ENCODE measurements at regions not wholly inside any gene's neighbourhood (a gene's known extent, or its start where the extent isn't known, plus 50 kb on each side); places are given as distances from the start of the nearest gene placed in this dataset.

GRCh38 chr10:62573929-62574328, 199.8 kb downstream of the ZNF365 start:
- Histone ChIP-seq H3K27ac (ENCODE audit: low read length) (no peak overlapping the region), H4K20me1 (ENCODE audit: insufficient read depth, low read length) (no peaks in the 10 kb centered on the region), H3K4me3 (ENCODE audit: low read length) (no peak overlapping the region), H2AFZ (ENCODE audit: low read depth, low read length) (no peak overlapping the region), H3K4me2 (ENCODE audit: low read length) (no peak overlapping the region), H3K79me2 (ENCODE audit: low read length) (no peaks in the 10 kb centered on the region), H3K27me3 (ENCODE audit: low read depth, low read length) (no peaks in the 10 kb centered on the region), H3K4me1 (ENCODE audit: low read length) (peaks cover 8% of the 10 kb centered on the region), H3K9me3 (ENCODE audit: insufficient read depth, low read length) (no peaks in the 10 kb centered on the region), H3K9ac (ENCODE audit: low read length) (no peak overlapping the region), H3K36me3 (replicated peaks; ENCODE audit: low read depth, low read length) (no peaks in the 10 kb centered on the region)
- TF ChIP-seq EZH2phosphoT487 (IDR thresholded peaks at IDR 0.05; ENCODE audit: low read depth) (no peak), CTCF (IDR thresholded peaks at IDR 0.05; ENCODE audit: low read depth, low read length) (no peak)

- Histone ChIP-seq H2AFZ (ENCODE audit: low read depth, low read length) (no peak overlapping the region), H3K36me3 (replicated peaks; ENCODE audit: low read depth, low read length) (no peaks in the 10 kb centered on the region), H3K4me3 (ENCODE audit: low read length) (no peak overlapping the region), H3K27ac (ENCODE audit: low read length) (no peak overlapping the region), H3K27me3 (ENCODE audit: low read depth, low read length) (no peaks in the 10 kb centered on the region), H3K9ac (ENCODE audit: low read length) (no peak overlapping the region), H3K4me2 (ENCODE audit: low read length) (no peak overlapping the region), H4K20me1 (ENCODE audit: insufficient read depth, low read length) (no peaks in the 10 kb centered on the region), H3K9me3 (ENCODE audit: insufficient read depth, low read length) (no peaks in the 10 kb centered on the region), H3K4me1 (ENCODE audit: low read length) (0 out of 2 replicates have a peak, but pooled peaks cover 4% of the 10 kb centered on the region), H3K79me2 (ENCODE audit: low read length) (no peaks in the 10 kb centered on the region)
- TF ChIP-seq CTCF (IDR thresholded peaks at IDR 0.05; ENCODE audit: low read depth, low read length) (no peak), EZH2phosphoT487 (IDR thresholded peaks at IDR 0.05; ENCODE audit: low read depth) (no peak)
Observed at GRCh38 chr10:62577076-62577475, 202.9 kb downstream of the ZNF365 start.

DNA sequence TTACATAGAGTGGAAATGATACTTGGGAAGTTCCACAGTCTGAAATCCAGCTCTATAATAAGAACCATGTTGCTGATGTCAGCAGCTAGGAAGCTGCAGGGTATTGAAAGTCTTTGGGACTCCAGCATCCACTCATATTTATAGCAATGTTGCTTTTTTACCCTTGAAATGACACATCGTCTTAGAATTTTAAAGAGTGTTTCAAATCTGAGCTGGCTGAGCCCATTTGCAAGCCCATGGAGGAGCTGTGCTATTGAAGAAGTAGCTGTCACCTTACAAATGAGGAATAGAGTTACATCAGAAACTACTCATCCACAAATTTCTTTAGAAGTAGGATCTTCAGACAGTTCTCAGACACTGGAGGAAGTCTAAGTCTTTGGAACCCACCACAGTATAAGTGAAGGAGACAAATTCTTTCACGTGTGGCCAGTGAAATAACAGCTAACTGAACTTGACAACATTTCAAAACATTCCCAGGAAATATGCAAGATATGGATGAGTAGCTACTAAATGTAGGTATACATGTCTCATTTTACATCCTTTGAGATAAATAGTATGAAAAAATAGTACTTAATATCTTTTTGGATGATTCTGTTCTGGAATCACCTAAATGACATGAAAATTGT, 203.6 kb downstream of the ZNF365 start:
- no peak overlapping the region for H3K9ac ChIP-seq (ENCODE audit: low read length)
- no peaks in the 10 kb centered on the region for H3K27me3 ChIP-seq (ENCODE audit: low read depth, low read length)
- H3K4me1 ChIP-seq (ENCODE audit: low read length), result 0 out of 2 replicates have a peak, but pooled peaks cover 4% of the 10 kb centered on the region
- H3K79me2 ChIP-seq (ENCODE audit: low read length), result no peaks in the 10 kb centered on the region
- TF ChIP-seq CTCF (IDR thresholded peaks at IDR 0.05; ENCODE audit: low read depth, low read length), result no peak
- TF ChIP-seq EZH2phosphoT487 (IDR thresholded peaks at IDR 0.05; ENCODE audit: low read depth), result no peak
- no peak overlapping the region for H3K4me3 ChIP-seq (ENCODE audit: low read length)
- no peaks in the 10 kb centered on the region for H3K36me3 ChIP-seq (replicated peaks; ENCODE audit: low read depth, low read length)
- no peak overlapping the region for H3K4me2 ChIP-seq (ENCODE audit: low read length)
- no peak overlapping the region for H3K27ac ChIP-seq (ENCODE audit: low read length)
- no peak overlapping the region for H2AFZ ChIP-seq (ENCODE audit: low read depth, low read length)
- no peaks in the 10 kb centered on the region for H4K20me1 ChIP-seq (ENCODE audit: insufficient read depth, low read length)
- H3K9me3 ChIP-seq (ENCODE audit: insufficient read depth, low read length), result no peaks in the 10 kb centered on the region

DNA sequence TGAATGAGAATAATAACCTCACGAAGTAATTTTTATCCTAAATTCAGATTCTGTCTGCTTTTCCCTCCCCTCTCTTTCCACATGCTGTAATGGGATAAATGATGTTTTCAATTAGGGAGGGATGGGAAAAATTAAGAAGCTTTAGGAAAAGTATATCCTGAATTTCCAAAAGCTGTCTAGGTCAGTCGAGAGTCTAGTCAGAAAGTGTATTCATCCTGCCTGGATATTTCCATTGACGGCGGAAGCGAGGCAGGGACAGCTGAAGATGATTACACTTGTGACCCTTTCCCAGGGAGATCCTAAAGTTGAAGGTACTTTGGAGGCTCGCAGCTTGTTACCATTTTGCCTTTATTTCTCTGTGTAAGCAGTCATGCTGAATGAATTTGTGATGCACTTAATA, 204.1 kb downstream of the ZNF365 start:
- H3K4me2 ChIP-seq (ENCODE audit: low read length), result no peak overlapping the region
- no peaks in the 10 kb centered on the region for H3K27me3 ChIP-seq (ENCODE audit: low read depth, low read length)
- no peaks in the 10 kb centered on the region for H4K20me1 ChIP-seq (ENCODE audit: insufficient read depth, low read length)
- H3K9ac ChIP-seq (ENCODE audit: low read length), result no peak overlapping the region
- H3K79me2 ChIP-seq (ENCODE audit: low read length), result no peaks in the 10 kb centered on the region
- H3K4me3 ChIP-seq (ENCODE audit: low read length), result no peak overlapping the region
- no peaks in the 10 kb centered on the region for H3K36me3 ChIP-seq (replicated peaks; ENCODE audit: low read depth, low read length)
- H2AFZ ChIP-seq (ENCODE audit: low read depth, low read length), result no peak overlapping the region
- no peak overlapping the region for H3K27ac ChIP-seq (ENCODE audit: low read length)
- no peaks in the 10 kb centered on the region for H3K9me3 ChIP-seq (ENCODE audit: insufficient read depth, low read length)
- H3K4me1 ChIP-seq (ENCODE audit: low read length), result 0 out of 2 replicates have a peak, but pooled peaks cover 4% of the 10 kb centered on the region
- TF ChIP-seq CTCF (IDR thresholded peaks at IDR 0.05; ENCODE audit: low read depth, low read length) (no peak), EZH2phosphoT487 (IDR thresholded peaks at IDR 0.05; ENCODE audit: low read depth) (no peak)
